ENCODE measurements at regions not wholly inside any gene's neighbourhood (a gene's known extent, or its start where the extent isn't known, plus 50 kb on each side); places are given as distances from the start of the nearest gene placed in this dataset.

- H3K4me3 ChIP-seq (ENCODE audit: low read depth, low read length): no peak overlapping the region
- ChIA-PET POLR2A (no interaction called here), CTCF (no interaction called here)
- H3K27ac ChIP-seq (ENCODE audit: extremely low read depth, low read depth, low read length): no peak overlapping the region
- H3K4me1 ChIP-seq (ENCODE audit: control insufficient read depth, insufficient read depth, low read length): no peaks in the 10 kb centered on the region
- no peaks in the 10 kb centered on the region for H3K36me3 ChIP-seq (ENCODE audit: control insufficient read depth in 2 of 2, insufficient read depth in 1 of 2, low read length in 2 of 2)
- TF ChIP-seq KLF9 (tag by site-specific recombination; IDR thresholded peaks at IDR 0.05; ENCODE audit: low read depth): no peak
- no peak for TF ChIP-seq ZNF404 (tag by site-specific recombination; IDR thresholded peaks at IDR 0.05)
- TF ChIP-seq ZNF132 (tag by site-specific recombination; IDR thresholded peaks at IDR 0.05; ENCODE audit: borderline replicate concordance): no peak
- TF ChIP-seq ZNF274 (IDR thresholded peaks at IDR 0.05; ENCODE audit: low read length): no peak
- no peak for TF ChIP-seq ZNF274 (tag by site-specific recombination; IDR thresholded peaks at IDR 0.05; ENCODE audit: borderline replicate concordance)
- TF ChIP-seq BCL6B (tag by site-specific recombination; IDR thresholded peaks at IDR 0.05): no peak
- no peak for TF ChIP-seq ZNF426 (tag by site-specific recombination; IDR thresholded peaks at IDR 0.05)
- no peak for TF ChIP-seq ZNF175 (tag by site-specific recombination; IDR thresholded peaks at IDR 0.05)
- TF ChIP-seq ZBTB6 (tag by site-specific recombination; IDR thresholded peaks at IDR 0.05): no peak
- no peaks in the 10 kb centered on the region for H3K9me3 ChIP-seq (ENCODE audit: control insufficient read depth, insufficient read depth, low read depth, low read length)
Observed at GRCh38 chr2:155836439-155836838, 496.1 kb downstream of the NR4A2 start.

GRCh38 chr2:155830817-155831579, 501.5 kb downstream of the NR4A2 start:
- Histone ChIP-seq H3K9me3 (ENCODE audit: control insufficient read depth, insufficient read depth, low read depth, low read length) (no peaks in the 10 kb centered on the region), H3K4me1 (ENCODE audit: control insufficient read depth, insufficient read depth, low read length) (no peaks in the 10 kb centered on the region), H3K36me3 (ENCODE audit: control insufficient read depth in 2 of 2, insufficient read depth in 1 of 2, low read length in 2 of 2) (no peaks in the 10 kb centered on the region), H3K4me3 (ENCODE audit: low read depth, low read length) (no peak overlapping the region), H3K27ac (ENCODE audit: extremely low read depth, low read depth, low read length) (no peak overlapping the region)
- CTCF ChIA-PET: no interaction called here
- TF ChIP-seq ZNF777 (tag by site-specific recombination; IDR thresholded peaks at IDR 0.05; ENCODE audit: borderline replicate concordance): no peak
- no peak for TF ChIP-seq ZNF19 (tag by site-specific recombination; IDR thresholded peaks at IDR 0.05; ENCODE audit: low read depth)
- TF ChIP-seq FEZF1 (tag by site-specific recombination; IDR thresholded peaks at IDR 0.05): no peak
- TF ChIP-seq KLF10 (tag by site-specific recombination; IDR thresholded peaks at IDR 0.05): no peak
- no peak for TF ChIP-seq MYNN (tag by site-specific recombination; IDR thresholded peaks at IDR 0.05; ENCODE audit: borderline replicate concordance)
- no peak for TF ChIP-seq HOXA7 (CRISPR knock-in tag; IDR thresholded peaks at IDR 0.05; ENCODE audit: borderline replicate concordance)
- POLR2A ChIA-PET: no interaction called here

GRCh38 chr2:155830351-155830750, 502.2 kb downstream of the NR4A2 start:
- no peaks in the 10 kb centered on the region for H3K9me3 ChIP-seq (ENCODE audit: control insufficient read depth, insufficient read depth, low read depth, low read length)
- no peaks in the 10 kb centered on the region for H3K36me3 ChIP-seq (ENCODE audit: control insufficient read depth in 2 of 2, insufficient read depth in 1 of 2, low read length in 2 of 2)
- no peak overlapping the region for H3K4me3 ChIP-seq (ENCODE audit: low read depth, low read length)
- no peaks in the 10 kb centered on the region for H3K4me1 ChIP-seq (ENCODE audit: control insufficient read depth, insufficient read depth, low read length)
- CTCF ChIA-PET: no interaction called here
- POLR2A ChIA-PET: no interaction called here
- H3K27ac ChIP-seq (ENCODE audit: extremely low read depth, low read depth, low read length): no peak overlapping the region
- TF ChIP-seq ZNF843 (tag by site-specific recombination; IDR thresholded peaks at IDR 0.05): no peak
- TF ChIP-seq PRDM6 (tag by site-specific recombination; IDR thresholded peaks at IDR 0.05): no peak
- no peak for TF ChIP-seq CTCF (tag by site-specific recombination; IDR thresholded peaks at IDR 0.05)
- TF ChIP-seq ZSCAN18 (tag by site-specific recombination; IDR thresholded peaks at IDR 0.05): no peak
- TF ChIP-seq ZBTB48 (tag by site-specific recombination; IDR thresholded peaks at IDR 0.05): no peak
- TF ChIP-seq ZNF266 (tag by site-specific recombination; IDR thresholded peaks at IDR 0.05; ENCODE audit: low read depth): no peak
